ENCODE measurements at regions not wholly inside any gene's neighbourhood (a gene's known extent, or its start where the extent isn't known, plus 50 kb on each side); places are given as distances from the start of the nearest gene placed in this dataset.

GRCh38 chr7:54183055-54183454 is 359.1 kb upstream of the VSTM2A start:
- no peak for TF ChIP-seq CTCF (IDR thresholded peaks at IDR 0.05 in 8 of 11, conservative IDR thresholded peaks at IDR 0.05 in 3 of 11)
- no peak for TF ChIP-seq POLR2A (IDR thresholded peaks at IDR 0.05)
- TF ChIP-seq POLR2AphosphoS5 (IDR thresholded peaks at IDR 0.05): no peak

All from spleen (tissue), 7 donors.